T-helper 1 cell treated with Interleukin-12 subunit alpha and Interleukin-12 subunit beta and Interleukin-4 antibody, amounts not matched to agents 30 ng/mL and 1 ng/mL, for 36 hours (primary cell): ENCODE measurements at regions not wholly inside any gene's neighbourhood (a gene's known extent, or its start where the extent isn't known, plus 50 kb on each side); places are given as distances from the start of the nearest gene placed in this dataset.

ENCODE experiments used
- intact Hi-C: fragments of 100-400 bp; cut with micrococcal nuclease; formaldehyde crosslinking; loops from one replicate; pipeline ENCODE4 v1.15.1; 2024

GRCh38 chr20:40175296-40175695 lies 513.7 kb downstream of the MAFB start:
- intact Hi-C loops = no loop called here

- intact Hi-C loops = no loop called here
These were observed 515.2 kb downstream of the MAFB start for GRCh38 chr20:40173872-40174271.

GRCh38 chr20:40168981-40169620 lies 519.9 kb downstream of the MAFB start:
- intact Hi-C loops = no loop called here

GRCh38 chr20:40161391-40161790 lies 527.6 kb downstream of the MAFB start:
- intact Hi-C loops = no loop called here

GRCh38 chr20:40160097-40160550 lies 528.9 kb downstream of the MAFB start:
- intact Hi-C loops = loop anchor here (1.0 kb wide), 1 partner anchor 530 kb away; no protein-coding TSS in a partner anchor

GRCh38 chr20:40159276-40159675 lies 529.8 kb downstream of the MAFB start:
- intact Hi-C loops = no loop called here

- intact Hi-C loops = no loop called here
These were observed 532.3 kb downstream of the MAFB start for GRCh38 chr20:40156600-40157317.

GRCh38 chr20:40154514-40154913 lies 534.5 kb downstream of the MAFB start:
- intact Hi-C loops = no loop called here

- intact Hi-C loops = no loop called here
These were observed 540.1 kb downstream of the MAFB start for GRCh38 chr20:40148886-40149285.

GRCh38 chr20:40146071-40146470 lies 543.0 kb downstream of the MAFB start:
- intact Hi-C loops = no loop called here

- intact Hi-C loops = no loop called here
These were observed 544.5 kb downstream of the MAFB start for GRCh38 chr20:40144581-40144980.

- intact Hi-C loops = no loop called here
These were observed 554.9 kb downstream of the MAFB start for GRCh38 chr20:40134176-40134575.

GRCh38 chr20:40120827-40121226 lies 568.2 kb downstream of the MAFB start:
- intact Hi-C loops = no loop called here

- intact Hi-C loops = no loop called here
These were observed 577.8 kb downstream of the MAFB start for GRCh38 chr20:40111282-40111681.

- intact Hi-C loops = no loop called here
These were observed 578.7 kb downstream of the MAFB start for GRCh38 chr20:40110311-40110831.

- intact Hi-C loops = no loop called here
These were observed 579.9 kb downstream of the MAFB start for GRCh38 chr20:40109136-40109535.

GRCh38 chr20:40108321-40108720 lies 580.7 kb downstream of the MAFB start:
- intact Hi-C loops = no loop called here

GRCh38 chr20:40104959-40105358 lies 584.1 kb downstream of the MAFB start:
- intact Hi-C loops = no loop called here

GRCh38 chr20:40103420-40103819 lies 585.6 kb downstream of the MAFB start:
- intact Hi-C loops = no loop called here

- intact Hi-C loops = no loop called here
These were observed 587.5 kb downstream of the MAFB start for GRCh38 chr20:40101560-40101959.

- intact Hi-C loops = no loop called here
These were observed 588.8 kb downstream of the MAFB start for GRCh38 chr20:40100261-40100660.

- intact Hi-C loops = no loop called here
These were observed 598.8 kb downstream of the MAFB start for GRCh38 chr20:40090236-40090635.

GRCh38 chr20:40087496-40087895 lies 601.5 kb downstream of the MAFB start:
- intact Hi-C loops = no loop called here
